NCI-H2227 (cell line): ENCODE measurements at regions not wholly inside any gene's neighbourhood (a gene's known extent, or its start where the extent isn't known, plus 50 kb on each side); places are given as distances from the start of the nearest gene placed in this dataset.
"Not testable (repeated sequence)": the region's sequence is repeated elsewhere in the genome, so short reads cannot be mapped to it uniquely, and the experiment has no call there.

Source experiments
- DNase-seq: peaks from one replicate; lab custom pipeline; 2025; ENCODE audit not compliant: unreplicated experiment; lab: John Stamatoyannopoulos, UW

DNA sequence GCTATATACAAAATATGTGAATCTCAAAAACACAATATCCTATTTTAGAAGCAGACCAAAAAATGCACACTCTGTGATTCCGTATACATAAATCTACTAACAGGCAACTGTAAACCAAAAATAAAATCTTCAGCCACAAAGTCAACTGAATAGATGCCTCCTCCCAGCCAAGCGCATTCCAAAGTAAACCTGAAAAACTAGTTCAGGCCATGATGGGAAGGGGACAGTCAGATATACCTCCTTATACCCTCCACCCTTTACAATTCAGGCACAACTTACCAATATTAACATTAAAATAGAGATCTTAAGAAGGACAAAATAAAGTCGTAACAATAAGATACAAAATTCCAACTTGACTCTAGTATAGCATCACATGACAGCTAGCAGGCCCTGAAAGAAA is 1604.5 kb upstream of the NUDT12 start:
- no peak for DNase-seq

DNA sequence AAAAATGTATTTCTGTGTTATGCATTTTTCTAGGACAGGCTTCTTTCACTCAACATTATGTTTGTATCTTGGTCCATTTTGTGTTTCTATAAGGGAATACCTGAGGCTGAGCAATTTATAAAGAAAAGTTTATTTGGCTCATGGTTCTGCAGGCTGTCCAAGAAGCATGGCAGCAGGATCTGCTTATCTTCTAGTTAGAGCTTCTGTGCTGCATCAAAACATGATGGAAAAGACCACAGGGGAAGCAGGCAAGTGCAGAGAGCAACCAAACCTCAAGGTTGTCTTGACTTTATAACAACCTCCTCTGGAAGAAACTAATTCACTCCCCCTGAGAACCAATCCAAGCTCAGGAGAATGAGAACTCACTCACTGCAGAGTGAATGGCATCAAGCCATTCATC is 1601.0 kb upstream of the NUDT12 start:
- DNase-seq: no peak

DNA sequence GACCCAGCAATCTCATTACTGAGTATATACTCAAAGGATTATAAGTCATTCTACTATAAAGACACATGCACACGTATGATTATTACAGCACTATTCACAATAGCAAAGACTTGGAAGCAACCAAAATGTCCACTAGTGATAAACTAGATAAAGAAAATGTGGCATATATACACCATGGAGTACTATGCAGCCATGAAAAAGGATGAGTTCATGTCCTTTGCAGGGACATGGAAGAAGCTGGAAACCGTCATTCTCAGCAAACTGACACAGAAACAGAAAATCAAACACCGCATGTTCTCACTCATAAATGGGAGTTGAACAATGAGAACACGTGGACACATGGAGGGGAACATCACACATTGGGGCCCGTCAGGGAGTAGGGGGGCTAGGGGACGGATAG is 1600.0 kb upstream of the NUDT12 start:
- DNase-seq: not testable (repeated sequence)

DNA sequence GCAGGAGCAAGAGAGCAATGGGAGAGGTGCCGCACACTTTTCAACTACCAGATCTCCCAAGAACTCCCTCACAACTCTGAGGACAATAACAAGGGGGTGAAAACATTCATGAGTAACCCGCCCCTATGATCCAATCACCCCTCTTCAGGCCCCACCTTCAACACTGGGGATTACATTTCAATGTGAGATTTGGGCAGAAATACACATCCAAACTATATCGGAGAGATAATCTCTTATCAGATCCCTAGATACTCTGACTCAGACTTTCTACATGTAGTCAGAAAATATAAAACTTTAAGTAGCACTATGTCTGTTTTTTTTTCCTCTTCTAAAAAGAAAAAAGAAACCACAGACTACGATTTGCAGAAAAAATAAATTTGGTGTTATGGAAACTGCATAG is 1595.9 kb upstream of the NUDT12 start:
- no peak for DNase-seq

DNA sequence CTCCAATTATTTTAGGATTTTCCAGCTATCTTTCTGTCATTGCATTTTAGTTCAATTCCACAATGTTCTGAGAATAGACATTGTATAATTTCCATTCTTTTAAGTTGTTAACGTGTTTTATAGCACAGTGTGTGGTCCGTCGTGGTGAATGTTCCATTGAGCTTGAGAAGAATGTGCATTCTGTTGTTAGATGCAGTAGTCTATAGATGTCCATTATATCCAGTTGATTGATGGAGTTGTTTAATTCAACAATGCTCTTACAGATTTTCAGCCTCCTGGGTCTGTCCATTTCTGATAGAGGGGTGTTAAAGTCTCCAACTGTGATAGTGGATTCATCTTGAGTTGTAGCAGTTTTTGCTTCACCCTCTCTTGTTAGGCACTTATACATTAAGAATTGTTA is 1587.7 kb upstream of the NUDT12 start:
- peak; percentile 13 for DNase-seq

DNA sequence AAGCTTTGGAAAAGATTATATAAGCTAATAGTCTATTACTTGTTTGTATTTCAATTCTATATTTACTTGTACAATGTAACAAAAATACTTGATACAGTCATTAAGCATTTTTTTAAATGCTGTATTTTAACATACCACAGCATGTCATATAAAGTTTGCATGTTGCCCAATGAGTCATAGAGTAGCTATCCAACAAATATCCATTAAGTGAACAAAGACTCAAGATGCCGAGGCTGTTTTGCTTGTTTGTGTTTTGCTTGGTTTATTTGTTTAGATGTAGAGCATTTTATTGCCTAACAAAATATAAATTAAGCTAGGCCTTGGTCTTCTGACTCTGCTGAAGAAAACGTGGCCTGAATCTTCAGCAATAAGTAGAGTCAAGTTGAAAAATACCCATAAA is 1584.3 kb upstream of the NUDT12 start:
- no peak for DNase-seq

DNA sequence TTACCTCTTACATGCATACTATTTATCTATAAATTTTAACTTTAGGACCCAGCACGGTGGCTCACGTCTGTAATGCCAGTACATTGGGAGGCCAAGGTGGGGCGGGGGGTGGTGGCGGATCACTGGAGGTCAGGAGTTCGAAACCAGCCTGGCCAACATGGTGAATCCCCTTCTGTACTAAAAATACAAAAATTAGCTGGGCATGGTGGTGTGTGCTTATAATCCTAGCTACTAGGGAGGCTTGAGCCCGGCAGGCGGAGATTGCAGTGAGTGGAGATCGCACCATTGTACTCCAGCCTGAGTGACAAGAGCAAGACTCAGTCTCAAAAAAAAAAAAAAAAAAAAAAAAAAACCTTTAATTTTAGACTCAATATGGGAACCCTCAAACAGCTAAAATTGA is 1582.6 kb upstream of the NUDT12 start:
- DNase-seq: no peak

DNA sequence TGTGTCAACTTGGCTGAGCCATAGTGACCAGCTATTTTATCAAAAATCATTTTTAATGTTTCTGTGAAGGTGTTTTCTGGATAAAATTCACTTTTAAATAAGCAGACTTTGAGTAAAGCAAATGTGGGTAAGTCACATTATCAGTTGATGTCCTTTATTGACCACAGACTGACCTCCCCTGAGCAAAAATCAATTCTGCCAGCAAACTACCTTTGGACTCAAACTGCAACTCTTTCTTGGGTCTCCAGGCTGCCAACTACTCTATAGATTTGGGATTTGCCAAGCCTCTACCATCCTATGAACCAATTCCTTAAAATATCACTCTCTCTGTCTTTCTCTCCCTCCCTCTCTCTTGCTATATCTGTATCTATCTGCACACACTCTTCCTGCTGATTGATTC is 1571.7 kb upstream of the NUDT12 start:
- no peak for DNase-seq

DNA sequence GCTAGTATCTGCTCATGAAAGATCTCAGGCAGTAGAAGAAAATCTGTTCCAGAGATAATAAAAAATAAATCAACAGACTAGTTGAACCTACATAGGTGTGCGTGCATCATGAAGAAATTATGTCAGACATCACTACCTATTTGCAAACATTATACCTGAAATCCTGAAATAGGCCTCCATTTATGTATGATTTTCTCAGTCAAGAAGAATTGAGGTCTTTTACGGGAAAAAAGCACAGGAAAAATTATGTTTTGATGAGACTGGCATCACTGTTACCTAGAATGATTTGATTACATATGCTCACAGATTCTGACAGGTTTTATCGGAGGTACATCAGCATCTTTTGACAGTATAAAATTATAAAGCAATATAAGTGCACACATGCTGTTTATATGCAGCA is 1570.5 kb upstream of the NUDT12 start:
- DNase-seq: no peak

DNA sequence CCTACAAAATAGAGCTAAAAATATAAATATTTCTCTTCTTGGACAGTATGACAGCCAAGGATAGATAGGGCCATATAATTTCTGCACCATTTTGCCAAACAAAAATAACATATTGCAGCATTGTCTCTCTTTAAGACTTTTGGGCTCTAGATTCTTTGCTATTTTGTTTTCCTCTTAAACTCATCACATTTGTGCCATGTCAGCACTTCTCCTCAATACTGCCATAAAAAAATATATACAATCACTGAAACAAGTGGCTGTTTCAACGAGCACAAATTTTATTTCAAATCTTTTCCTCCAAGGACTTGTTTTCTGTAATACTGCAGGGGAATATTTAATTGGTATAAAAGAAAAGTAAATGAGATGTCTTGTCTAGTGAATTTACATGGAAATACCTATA is 1570.0 kb upstream of the NUDT12 start:
- no peak for DNase-seq

DNA sequence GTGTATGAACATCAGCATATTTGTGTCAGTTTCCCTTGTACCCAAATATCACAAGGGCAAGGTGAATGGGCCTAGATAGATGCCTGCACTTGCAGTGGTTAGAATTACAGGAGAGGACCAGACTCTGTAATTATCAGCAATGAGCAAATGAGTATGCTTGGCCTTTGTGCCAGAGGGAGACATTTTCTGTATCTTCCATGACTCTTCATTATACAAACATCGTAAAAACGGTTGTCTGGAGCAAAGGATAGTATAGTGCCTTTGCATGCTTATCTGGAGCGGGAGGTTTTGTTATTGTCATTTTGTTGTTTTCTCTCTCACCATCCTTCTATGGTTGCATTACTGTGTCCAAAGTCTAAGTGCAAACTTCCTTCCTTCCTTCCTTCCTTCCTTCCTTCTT is 1568.5 kb upstream of the NUDT12 start:
- no peak for DNase-seq

DNA sequence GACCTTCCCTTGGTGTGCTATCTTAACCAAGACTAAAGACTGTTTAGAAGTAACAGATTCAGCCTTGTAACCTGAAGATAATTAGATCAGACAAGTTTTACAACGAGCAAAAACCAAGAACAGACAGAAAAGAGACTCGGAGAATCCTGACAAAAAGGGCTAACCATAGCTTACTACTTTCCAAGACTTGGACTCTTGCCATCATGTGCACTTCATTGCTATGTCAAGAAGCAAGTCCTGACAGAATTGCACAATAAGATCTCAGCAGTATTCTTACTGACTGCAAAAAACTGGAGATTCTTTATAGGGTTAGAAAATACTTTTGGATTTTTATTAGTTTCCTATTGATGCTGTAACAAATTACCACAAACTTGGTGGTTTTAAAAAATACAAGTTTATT is 1539.0 kb upstream of the NUDT12 start:
- DNase-seq: no peak

DNA sequence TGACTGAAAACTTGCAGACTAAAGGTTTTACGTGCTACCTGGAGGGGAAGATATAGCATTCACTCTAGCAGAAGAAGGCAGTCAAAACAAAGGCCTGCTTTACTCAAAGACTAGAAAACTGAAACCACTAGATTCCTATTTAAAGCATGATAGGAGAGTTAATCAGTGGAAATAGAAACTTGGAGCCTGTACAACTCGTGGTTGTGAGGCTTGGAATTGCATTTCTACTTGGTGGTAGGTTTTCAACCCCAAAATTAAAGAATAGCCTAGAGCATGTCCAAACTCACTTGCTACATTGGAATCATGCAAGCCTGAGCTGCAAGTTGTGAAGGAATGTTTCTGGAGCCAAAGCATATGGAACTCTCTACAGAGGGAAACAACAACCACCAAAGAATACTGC is 1526.4 kb upstream of the NUDT12 start:
- no peak for DNase-seq

DNA sequence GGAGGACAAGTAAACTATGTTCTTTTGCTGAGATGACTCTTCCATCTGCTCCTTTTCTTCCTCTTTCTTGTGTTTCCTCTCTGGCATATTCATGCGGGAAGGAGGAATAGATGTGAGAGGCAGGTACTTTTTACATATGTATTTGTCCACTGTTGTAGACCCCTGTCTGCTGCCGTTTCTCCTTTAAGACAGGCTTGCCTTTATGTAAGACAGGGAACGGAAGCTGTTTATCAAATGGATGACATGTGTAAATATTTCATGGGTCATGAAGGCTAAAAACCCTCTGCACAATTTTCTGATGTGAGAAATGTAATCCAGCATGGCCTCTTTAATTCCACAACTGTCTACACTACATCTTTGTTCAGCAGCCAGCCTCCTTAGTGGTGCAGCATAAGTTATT is 1525.5 kb upstream of the NUDT12 start:
- peak; percentile 1 for DNase-seq

DNA sequence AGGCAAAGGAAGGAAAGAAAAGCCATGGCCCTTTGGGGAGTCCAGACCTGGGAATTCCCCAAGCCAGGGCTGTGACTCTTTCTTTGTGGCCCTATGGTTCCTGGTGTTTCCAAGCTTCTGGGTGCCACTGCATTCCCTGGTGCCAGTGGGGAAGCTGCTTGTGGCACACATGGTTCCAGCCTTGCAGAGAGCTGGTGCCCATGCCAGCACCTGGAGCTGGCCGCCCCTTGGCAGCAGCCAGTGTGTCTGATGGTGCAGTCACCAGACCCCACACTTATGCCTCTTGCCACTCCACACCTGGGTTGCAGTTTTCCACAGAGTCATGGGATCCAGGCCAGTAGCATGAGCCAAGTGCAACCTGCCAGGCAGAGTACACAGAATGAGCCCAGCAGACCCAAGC is 1495.3 kb upstream of the NUDT12 start:
- no peak for DNase-seq

DNA sequence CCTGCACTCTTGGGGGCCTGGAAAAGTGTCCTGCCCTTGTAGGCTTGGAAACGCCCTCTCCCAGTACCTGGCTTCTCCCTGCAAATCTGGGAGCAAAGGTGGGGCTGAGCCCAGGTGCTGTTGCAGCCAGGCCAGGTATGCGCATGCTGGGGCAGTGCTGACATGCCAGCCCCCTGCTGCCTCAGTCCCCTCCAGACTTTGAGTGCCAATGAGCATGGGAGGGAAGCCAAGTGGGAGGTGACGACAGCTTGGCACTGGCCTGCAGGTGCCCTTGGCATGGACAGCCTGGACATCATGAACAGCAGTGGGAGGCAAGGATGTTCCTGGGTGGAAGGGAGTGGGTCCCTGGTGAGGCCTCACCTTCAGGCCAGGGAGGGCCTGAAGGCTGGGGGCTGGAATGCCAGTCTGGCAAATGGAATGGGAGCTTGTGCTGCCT is 1494.4 kb upstream of the NUDT12 start:
- DNase-seq: no peak

DNA sequence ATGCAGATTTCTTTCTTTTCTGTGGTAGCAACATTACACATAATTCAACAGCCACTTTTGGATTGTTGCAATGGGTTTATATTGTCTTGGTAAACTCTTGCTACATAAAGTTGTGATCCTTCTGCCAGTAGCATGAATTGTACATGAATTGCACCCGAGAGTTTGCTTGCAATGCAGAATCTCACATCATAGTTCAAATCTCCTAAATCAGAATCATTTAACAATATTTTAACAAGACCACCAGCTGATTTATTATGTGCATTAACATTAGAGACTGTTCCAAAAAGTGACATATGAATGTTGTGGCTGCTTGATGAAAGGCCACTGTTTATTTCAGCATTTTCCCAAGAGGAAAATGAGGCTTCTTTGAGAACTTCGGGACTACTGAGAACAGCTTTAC is 1491.8 kb upstream of the NUDT12 start:
- DNase-seq: no peak

DNA sequence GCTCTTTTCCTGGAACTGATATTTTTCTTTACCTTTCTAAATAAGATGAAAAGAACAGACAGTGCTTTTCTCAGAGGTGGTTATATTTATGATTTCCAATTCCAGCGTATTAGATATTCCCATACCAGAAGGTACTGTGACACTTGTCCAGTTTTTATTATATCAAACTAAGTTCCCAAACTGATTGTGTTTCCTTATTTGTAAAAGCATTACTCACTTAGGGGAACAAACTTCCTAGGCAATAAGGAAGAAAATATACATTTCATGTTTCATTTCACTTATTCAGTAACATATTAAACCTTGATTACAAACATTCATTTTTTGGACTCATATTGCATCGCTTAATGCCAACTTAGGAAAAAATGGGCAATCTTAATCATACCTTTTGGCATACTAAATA is 1480.0 kb upstream of the NUDT12 start:
- DNase-seq: no peak

DNA sequence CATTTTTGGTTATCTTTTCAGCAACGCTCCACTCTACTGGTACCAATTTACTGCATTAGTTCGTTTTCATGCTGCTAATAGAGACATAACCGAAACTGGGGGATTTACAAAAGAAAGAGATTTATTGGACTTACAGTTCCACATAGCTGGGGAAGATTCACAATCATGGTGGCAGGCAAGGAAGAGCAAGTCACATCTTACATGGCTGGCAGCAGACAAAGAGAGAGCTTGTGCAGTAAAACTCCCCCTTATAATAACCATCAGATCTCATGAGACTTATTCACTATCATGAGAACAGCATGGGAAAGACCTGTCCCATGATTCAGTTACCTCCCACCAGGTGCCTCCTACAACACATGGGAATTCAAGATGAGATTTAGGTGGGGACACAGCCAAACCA is 1474.2 kb upstream of the NUDT12 start:
- not testable (repeated sequence) for DNase-seq

DNA sequence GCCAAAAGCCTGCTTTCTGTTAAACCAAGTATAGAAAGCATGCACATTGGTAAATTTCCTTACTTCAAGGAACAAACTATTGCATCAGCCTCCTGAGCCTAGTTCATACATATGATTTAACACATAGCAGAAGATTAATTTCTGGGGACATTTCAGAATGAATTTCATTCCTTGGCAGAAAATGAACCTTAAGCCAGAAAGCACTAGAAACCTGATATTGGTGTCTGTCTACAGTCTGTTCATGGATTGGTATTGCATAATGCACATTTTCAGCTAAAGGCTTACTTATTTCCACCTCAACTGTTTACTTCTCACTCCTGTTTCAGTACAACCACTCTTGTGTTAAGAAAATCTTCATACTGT is 1471.8 kb upstream of the NUDT12 start:
- DNase-seq: no peak

DNA sequence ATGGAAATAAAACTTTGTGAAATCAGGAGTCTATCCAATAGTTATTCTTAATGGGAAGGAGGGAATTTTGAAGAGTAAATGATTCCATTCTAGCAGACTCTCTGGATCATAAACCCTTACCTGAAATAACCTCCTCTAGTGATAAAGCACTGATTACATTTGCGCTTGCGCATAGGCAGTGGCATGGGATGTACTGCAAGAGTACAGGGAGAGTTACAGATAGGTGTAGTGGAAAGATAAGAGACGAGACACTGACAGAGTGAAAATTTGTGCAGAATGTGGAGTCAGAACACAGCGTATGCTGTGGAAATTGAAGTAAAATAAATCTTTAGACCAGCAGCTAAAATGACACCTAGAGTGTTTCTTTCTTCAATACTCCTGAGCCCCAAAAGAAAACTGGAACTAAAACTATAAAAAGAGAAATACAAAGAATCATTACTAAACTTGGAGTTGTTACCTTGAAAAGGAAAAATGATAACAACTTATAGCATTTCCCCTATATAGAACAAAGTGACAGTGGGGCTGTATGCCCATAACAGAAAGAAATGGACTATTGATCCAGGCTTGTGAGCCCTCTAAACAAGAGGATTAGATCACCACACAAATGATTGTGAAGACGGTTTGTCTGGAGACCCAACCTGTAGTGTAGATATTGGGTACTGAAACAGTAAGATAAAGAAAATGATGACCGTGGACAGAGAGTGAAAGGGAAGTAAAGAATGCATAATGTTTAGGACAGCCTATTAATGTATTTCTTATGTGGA is 1471.2 kb upstream of the NUDT12 start:
- DNase-seq: no peak

DNA sequence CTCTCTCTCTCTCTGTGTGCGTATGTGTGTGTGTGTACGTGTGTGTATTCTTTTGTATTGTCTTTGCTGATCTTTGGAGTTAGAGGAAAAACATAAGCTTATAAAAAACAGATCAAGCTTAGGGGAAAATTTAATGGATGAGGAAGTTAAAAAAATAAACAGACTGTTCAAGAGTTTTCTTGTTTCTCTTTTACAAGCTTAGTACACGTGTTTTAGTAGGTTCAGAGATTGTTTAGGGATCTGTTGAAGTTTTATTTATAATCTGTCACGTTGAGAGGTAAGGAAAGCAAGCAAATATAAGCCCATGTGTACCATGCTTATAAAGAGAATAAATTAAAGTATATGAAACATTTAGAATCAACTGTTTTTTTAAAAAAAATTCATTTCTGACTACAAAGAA is 1470.3 kb upstream of the NUDT12 start:
- no peak for DNase-seq

DNA sequence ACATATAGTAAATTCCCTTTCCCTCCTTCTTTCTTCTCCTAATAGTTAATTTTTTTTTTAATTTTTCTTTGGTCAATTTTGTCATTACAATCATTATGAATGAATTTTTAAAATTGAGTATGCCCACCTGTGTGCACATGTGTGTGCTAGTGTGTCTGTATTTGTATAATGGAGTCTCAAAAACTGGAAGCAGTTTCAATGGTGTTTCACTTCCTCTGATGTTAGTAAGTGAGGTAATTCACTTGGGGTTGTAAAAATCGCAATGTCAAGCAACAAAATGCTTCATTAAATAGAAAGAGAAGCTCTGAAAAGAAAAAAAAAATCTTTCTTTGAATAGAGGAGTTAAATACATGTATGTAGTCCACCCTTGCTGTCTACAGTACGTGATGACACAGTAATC is 1467.6 kb upstream of the NUDT12 start:
- no peak for DNase-seq

DNA sequence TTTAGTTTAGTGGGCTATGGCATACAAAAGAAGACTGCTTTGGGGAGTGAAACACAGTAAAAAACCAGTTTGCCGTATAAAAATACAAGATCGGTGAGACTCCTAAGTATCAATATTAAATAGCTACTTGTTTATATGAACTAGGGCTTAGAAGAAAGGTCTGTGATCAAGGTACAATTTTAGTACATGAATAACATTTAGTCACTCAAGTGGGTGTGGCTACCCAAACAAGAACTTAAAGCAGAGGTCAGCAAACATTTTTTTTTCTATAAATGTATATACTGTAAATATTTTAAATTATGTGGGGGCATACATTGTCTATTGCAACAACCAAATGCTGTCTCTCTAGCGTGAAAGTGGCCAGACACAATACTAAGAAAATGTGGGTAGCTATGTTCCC is 1452.5 kb upstream of the NUDT12 start:
- DNase-seq: no peak
